ENCODE measurements at regions not wholly inside any gene's neighbourhood (a gene's known extent, or its start where the extent isn't known, plus 50 kb on each side); places are given as distances from the start of the nearest gene placed in this dataset.

- TF ChIP-seq, protein P1, sequence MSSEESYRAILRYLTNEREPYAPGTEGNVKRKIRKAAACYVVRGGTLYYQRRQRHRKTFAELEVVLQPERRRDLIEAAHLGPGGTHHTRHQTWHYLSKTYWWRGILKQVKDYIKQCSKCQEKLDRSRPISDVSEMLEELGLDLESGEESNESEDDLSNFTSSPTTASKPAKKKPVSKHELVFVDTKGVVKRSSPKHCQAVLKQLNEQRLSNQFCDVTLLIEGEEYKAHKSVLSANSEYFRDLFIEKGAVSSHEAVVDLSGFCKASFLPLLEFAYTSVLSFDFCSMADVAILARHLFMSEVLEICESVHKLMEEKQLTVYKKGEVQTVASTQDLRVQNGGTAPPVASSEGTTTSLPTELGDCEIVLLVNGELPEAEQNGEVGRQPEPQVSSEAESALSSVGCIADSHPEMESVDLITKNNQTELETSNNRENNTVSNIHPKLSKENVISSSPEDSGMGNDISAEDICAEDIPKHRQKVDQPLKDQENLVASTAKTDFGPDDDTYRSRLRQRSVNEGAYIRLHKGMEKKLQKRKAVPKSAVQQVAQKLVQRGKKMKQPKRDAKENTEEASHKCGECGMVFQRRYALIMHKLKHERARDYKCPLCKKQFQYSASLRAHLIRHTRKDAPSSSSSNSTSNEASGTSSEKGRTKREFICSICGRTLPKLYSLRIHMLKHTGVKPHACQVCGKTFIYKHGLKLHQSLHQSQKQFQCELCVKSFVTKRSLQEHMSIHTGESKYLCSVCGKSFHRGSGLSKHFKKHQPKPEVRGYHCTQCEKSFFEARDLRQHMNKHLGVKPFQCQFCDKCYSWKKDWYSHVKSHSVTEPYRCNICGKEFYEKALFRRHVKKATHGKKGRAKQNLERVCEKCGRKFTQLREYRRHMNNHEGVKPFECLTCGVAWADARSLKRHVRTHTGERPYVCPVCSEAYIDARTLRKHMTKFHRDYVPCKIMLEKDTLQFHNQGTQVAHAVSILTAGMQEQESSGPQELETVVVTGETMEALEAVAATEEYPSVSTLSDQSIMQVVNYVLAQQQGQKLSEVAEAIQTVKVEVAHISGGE (CRISPR knock-in tag; IDR thresholded peaks at IDR 0.05) = peak in 1 of 3 experiments; percentile 82; a peak in 2 of 6 replicates
- TF ChIP-seq CTCF (IDR thresholded peaks at IDR 0.05 in 2 of 3, conservative IDR thresholded peaks at IDR 0.05 in 1 of 3; ENCODE audit: insufficient read depth in 2 of 3, low read depth in 1 of 3, low read length in 3 of 3) = peak in 1 of 3 experiments; percentile 24; a peak in 2 of 6 replicates
- no peak for TF ChIP-seq PCBP2 (IDR thresholded peaks at IDR 0.05; ENCODE audit: low read depth, low read length, poor library complexity, severe bottlenecking)
- peak; percentile 83 for TF ChIP-seq JUND (IDR thresholded peaks at IDR 0.05; ENCODE audit: borderline replicate concordance, low read depth, low read length)
- TF ChIP-seq JUND (tag; IDR thresholded peaks at IDR 0.05; ENCODE audit: borderline replicate concordance, low read depth, low read length) = peak; percentile 73; the same call in 1 of the 3 replicates
- peak; percentile 40 for TF ChIP-seq TFE3 (CRISPR knock-in tag; IDR thresholded peaks at IDR 0.05)
- TF ChIP-seq CEBPB (tag; IDR thresholded peaks at IDR 0.05) = peak; percentile 77
- no peak for TF ChIP-seq ZNF77 (CRISPR knock-in tag; IDR thresholded peaks at IDR 0.05)
- TF ChIP-seq ZNF75A (CRISPR knock-in tag; IDR thresholded peaks at IDR 0.05) = 0 out of 2 replicates have a peak, but pooled peaks have one; percentile 45
- peak; percentile 50 to 92; a peak in 2 of 4 replicates for TF ChIP-seq MLLT1 (IDR thresholded peaks at IDR 0.05)
- TF ChIP-seq HCFC1 (IDR thresholded peaks at IDR 0.05; ENCODE audit: low read depth, low read length) = peak; percentile 15; the same call in 1 of the 2 replicates
- peak; percentile 81 for TF ChIP-seq VEZF1 (CRISPR knock-in tag; IDR thresholded peaks at IDR 0.05)
- peak; percentile 17; the same call in 1 of the 2 replicates for TF ChIP-seq USF1 (CRISPR knock-in tag; IDR thresholded peaks at IDR 0.05)
- TF ChIP-seq ZNF431 (CRISPR knock-in tag; IDR thresholded peaks at IDR 0.05) = no peak
Measured at GRCh38 chr4:54571293-54572151, 86.2 kb upstream of the KIT start (continued).
